ENCODE measurements at regions not wholly inside any gene's neighbourhood (a gene's known extent, or its start where the extent isn't known, plus 50 kb on each side); places are given as distances from the start of the nearest gene placed in this dataset.

- TF ChIP-seq CTCF (IDR thresholded peaks at IDR 0.05 in 4 of 5, conservative IDR thresholded peaks at IDR 0.05 in 1 of 5) = no peak
- TF ChIP-seq POLR2A (IDR thresholded peaks at IDR 0.05) = no peak
Measured at GRCh38 chr5:58076483-58077257, 383.2 kb downstream of the PLK2 start.
